ENCODE measurements at regions not wholly inside any gene's neighbourhood (a gene's known extent, or its start where the extent isn't known, plus 50 kb on each side); places are given as distances from the start of the nearest gene placed in this dataset.

GRCh38 chr2:139142252-139142880 lies 362.2 kb upstream of the NXPH2 start:
- TF ChIP-seq EZH2 (IDR thresholded peaks at IDR 0.05; ENCODE audit: borderline replicate concordance, low read depth, low read length, severe bottlenecking) (no peak), JUN (IDR thresholded peaks at IDR 0.05; ENCODE audit: borderline replicate concordance, insufficient read depth, insufficient read length, low read depth) (no peak), CTCF (IDR thresholded peaks at IDR 0.05; ENCODE audit: extremely low read depth in 1 of 2, insufficient read depth in 1 of 2, low read depth in 1 of 2, low read length in 2 of 2) (no peak), POLR2A (IDR thresholded peaks at IDR 0.05; ENCODE audit: low read depth, low read length) (no peak), POLR2AphosphoS5 (IDR thresholded peaks at IDR 0.05; ENCODE audit: insufficient read depth, low read depth, low read length) (no peak), MAX (IDR thresholded peaks at IDR 0.05; ENCODE audit: insufficient read depth, insufficient read length) (no peak), MYC (IDR thresholded peaks at IDR 0.05; ENCODE audit: low read depth, low read length) (no peak), FOS (IDR thresholded peaks at IDR 0.05; ENCODE audit: borderline replicate concordance, insufficient read depth, low read length) (no peak)
